Naive thymus-derived CD4-positive, alpha-beta T cell (primary cell): ENCODE measurements at regions not wholly inside any gene's neighbourhood (a gene's known extent, or its start where the extent isn't known, plus 50 kb on each side); places are given as distances from the start of the nearest gene placed in this dataset.

Experiments used
- ATAC-seq: fragments of 150-1000 bp; cut with Tn5 transposase; 2 replicates; pipeline ENCODE4 v1.10.0; 2021; ENCODE audit warnings: mild to moderate bottlenecking, moderate library complexity
- CTCF ChIA-PET: fragments of 350-600 bp; sonication (Branson Sonifier 250); formaldehyde crosslinking; loops from one replicate; lab custom pipeline; 2021; ENCODE audit warnings: antibody characterized with exemption; lab: Charles Lee
- POLR2A ChIA-PET: fragments of 350-600 bp; sonication (Branson Sonifier 250); formaldehyde crosslinking; loops from one replicate; lab custom pipeline; 2021; ENCODE audit warnings: antibody characterized with exemption, inconsistent platforms; lab: Charles Lee
- DNase-seq, 9 donors: peaks; one replicate each; pipeline versions ENCODE4 v3.0.0 to v3.0.0-alpha.2; 2020 to 2022; ENCODE audit warnings: mixed read lengths in 1 of 9
- H3K27ac ChIP-seq: one replicate; pipeline ENCODE4 v1.7.0; 2013; ENCODE audit warnings: mild to moderate bottlenecking, low read depth, low read length, moderate library complexity
- H3K27me3 ChIP-seq, 2 donors: one replicate each; pipeline ENCODE4 v1.7.0; 2013; ENCODE audit warnings: low read length in 2 of 2, mild to moderate bottlenecking in 2 of 2, moderate library complexity in 2 of 2; ENCODE audit not compliant: control insufficient read depth in 2 of 2, insufficient read depth in 2 of 2
- H3K36me3 ChIP-seq, 3 experiments: 1 replicate in 2 of 3; 2 replicates in 1 of 3; pipeline ENCODE4 v1.7.0; 2013; ENCODE audit warnings: low read length in 3 of 3, mild to moderate bottlenecking in 3 of 3, moderate library complexity in 1 of 3; ENCODE audit not compliant: insufficient read depth in 3 of 3, control insufficient read depth in 2 of 3
- H3K4me1 ChIP-seq, 2 donors: one replicate each; pipeline ENCODE4 v1.7.0; 2013; ENCODE audit warnings: low read length in 2 of 2, mild to moderate bottlenecking in 2 of 2, moderate library complexity in 1 of 2; ENCODE audit not compliant: control insufficient read depth in 2 of 2, insufficient read depth in 2 of 2
- H3K4me3 ChIP-seq: 2 replicates; pipeline ENCODE4 v1.7.0; 2013; ENCODE audit warnings: mild to moderate bottlenecking, low read length
- H3K9me3 ChIP-seq, 3 experiments: 1 replicate in 2 of 3; 2 replicates in 1 of 3; pipeline ENCODE4 v1.7.0; 2013; ENCODE audit warnings: low read length in 3 of 3; ENCODE audit not compliant: control insufficient read depth in 2 of 3
- H3K27ac Mint-ChIP-seq, 9 donors: one replicate each; pipeline ENCODE4 v1.8.0; 2020 to 2022; ENCODE audit warnings: mixed read lengths in 9 of 9, mild to moderate bottlenecking in 8 of 9, moderate library complexity in 5 of 9, inconsistent platforms in 2 of 9
- H3K27me3 Mint-ChIP-seq, 5 donors: one replicate each; pipeline ENCODE4 v1.8.0; 2021 to 2022; ENCODE audit warnings: mixed read lengths in 5 of 5, mild to moderate bottlenecking in 1 of 5
- H3K36me3 Mint-ChIP-seq, 5 donors: one replicate each; pipeline ENCODE4 v1.8.0; 2020 to 2022; ENCODE audit warnings: mixed read lengths in 5 of 5, mild to moderate bottlenecking in 3 of 5, inconsistent platforms in 1 of 5
- H3K4me1 Mint-ChIP-seq, 7 donors: one replicate each; pipeline ENCODE4 v1.8.0; 2020 to 2022; ENCODE audit warnings: mixed read lengths in 7 of 7, mild to moderate bottlenecking in 3 of 7, inconsistent platforms in 1 of 7
- H3K4me3 Mint-ChIP-seq, 10 donors: one replicate each; pipeline ENCODE4 v1.8.0; 2020 to 2022; ENCODE audit warnings: mild to moderate bottlenecking in 10 of 10, mixed read lengths in 10 of 10, moderate library complexity in 6 of 10, inconsistent platforms in 2 of 10
- H3K9me3 Mint-ChIP-seq, 11 donors: one replicate each; pipeline ENCODE4 v1.8.0; 2020 to 2022; ENCODE audit warnings: mixed read lengths in 11 of 11, mild to moderate bottlenecking in 4 of 11, inconsistent platforms in 1 of 11, moderate library complexity in 1 of 11
- intact Hi-C, 2 donors: fragments of 100-400 bp; cut with micrococcal nuclease; formaldehyde crosslinking; loops; one replicate each; pipeline ENCODE4 v1.15.1; 2023

- CTCF ChIA-PET = no interaction called here
- POLR2A ChIA-PET = no interaction called here
- Mint-ChIP-seq H3K36me3 (no peaks in the 10 kb centered on the region), H3K27ac (no peak overlapping the region), H3K4me3 (no peak overlapping the region), H3K4me1 (no peaks in the 10 kb centered on the region), H3K27me3 (peaks cover 2 to 39% (median 27%) of the 10 kb centered on the region in 5 donors), H3K9me3 (peaks cover 0 to 6% (median 0%) of the 10 kb centered on the region in 11 donors)
- Histone ChIP-seq H3K36me3 (no peaks in the 10 kb centered on the region), H3K9me3 (no peaks in the 10 kb centered on the region), H3K4me1 (no peaks in the 10 kb centered on the region), H3K27ac (no peak overlapping the region), H3K4me3 (no peak overlapping the region), H3K27me3 (no peaks in the 10 kb centered on the region)
- DNase-seq (no peak), ATAC-seq (no peak)
- intact Hi-C loops = no loop called here
Observed at GRCh38 chr3:137925080-137925479, 84.9 kb upstream of the CLDN18 start.

GRCh38 chr3:137926991-137927390 lies 83.0 kb upstream of the CLDN18 start:
- H3K27ac ChIP-seq = no peak overlapping the region
- intact Hi-C loops = no loop called here
- H3K36me3 ChIP-seq = no peaks in the 10 kb centered on the region
- DNase-seq (no peak), ATAC-seq (no peak)
- no peak overlapping the region for H3K4me3 Mint-ChIP-seq
- H3K27ac Mint-ChIP-seq = no peak overlapping the region
- H3K27me3 ChIP-seq = no peaks in the 10 kb centered on the region
- peaks cover 0 to 6% (median 0%) of the 10 kb centered on the region in 11 donors for H3K9me3 Mint-ChIP-seq
- ChIA-PET POLR2A (no interaction called here), CTCF (no interaction called here)
- H3K4me1 ChIP-seq = no peaks in the 10 kb centered on the region
- peaks cover 2 to 30% (median 23%) of the 10 kb centered on the region in 5 donors for H3K27me3 Mint-ChIP-seq
- no peaks in the 10 kb centered on the region for H3K36me3 Mint-ChIP-seq
- H3K4me3 ChIP-seq = no peak overlapping the region
- H3K9me3 ChIP-seq = no peaks in the 10 kb centered on the region
- H3K4me1 Mint-ChIP-seq = no peaks in the 10 kb centered on the region

GRCh38 chr3:137930976-137931375 lies 79.0 kb upstream of the CLDN18 start:
- no peaks in the 10 kb centered on the region for H3K9me3 ChIP-seq
- Mint-ChIP-seq H3K36me3 (no peaks in the 10 kb centered on the region), H3K4me3 (no peak overlapping the region), H3K9me3 (peaks cover 0 to 6% (median 0%) of the 10 kb centered on the region in 11 donors), H3K27me3 (peaks cover 2 to 26% (median 21%) of the 10 kb centered on the region in 5 donors), H3K4me1 (no peaks in the 10 kb centered on the region), H3K27ac (no peak overlapping the region)
- ChIA-PET CTCF (no interaction called here), POLR2A (no interaction called here)
- H3K4me1 ChIP-seq = no peaks in the 10 kb centered on the region
- H3K27ac ChIP-seq = no peak overlapping the region
- intact Hi-C loops = no loop called here
- no peaks in the 10 kb centered on the region for H3K27me3 ChIP-seq
- ATAC-seq (no peak), DNase-seq (no peak)
- no peak overlapping the region for H3K4me3 ChIP-seq
- no peaks in the 10 kb centered on the region for H3K36me3 ChIP-seq

- H3K36me3 ChIP-seq = no peaks in the 10 kb centered on the region
- Mint-ChIP-seq H3K4me1 (no peaks in the 10 kb centered on the region), H3K27ac (no peak overlapping the region), H3K9me3 (peaks cover 0 to 6% (median 0%) of the 10 kb centered on the region in 11 donors), H3K4me3 (no peak overlapping the region), H3K27me3 (peaks cover 0 to 26% (median 11%) of the 10 kb centered on the region in 5 donors), H3K36me3 (no peaks in the 10 kb centered on the region)
- no peak overlapping the region for H3K27ac ChIP-seq
- ChIA-PET CTCF (no interaction called here), POLR2A (no interaction called here)
- intact Hi-C loops = no loop called here
- ATAC-seq = no peak
- DNase-seq = no peak
- no peaks in the 10 kb centered on the region for H3K4me1 ChIP-seq
- no peaks in the 10 kb centered on the region for H3K9me3 ChIP-seq
- H3K4me3 ChIP-seq = no peak overlapping the region
- no peaks in the 10 kb centered on the region for H3K27me3 ChIP-seq
Observed at GRCh38 chr3:137938876-137939275, 71.1 kb upstream of the CLDN18 start.

- no peaks in the 10 kb centered on the region for H3K9me3 ChIP-seq
- no peak overlapping the region for H3K27ac ChIP-seq
- no peaks in the 10 kb centered on the region for H3K4me1 ChIP-seq
- no peaks in the 10 kb centered on the region for H3K27me3 ChIP-seq
- intact Hi-C loops = loop anchor here in 1 of 2 donors (10.0 kb wide), 1 partner anchor 1190 kb away; the partner anchor contains the start of gene STAG1
- H3K27ac Mint-ChIP-seq = no peak overlapping the region
- CTCF ChIA-PET = interaction anchor here (0.6 to 0.8 kb wide), 2 partner anchors 671 to 822 kb away, joined by 3 read pairs; no protein-coding TSS in a partner anchor
- H3K36me3 ChIP-seq = no peaks in the 10 kb centered on the region
- peaks cover 0 to 7% (median 5%) of the 10 kb centered on the region in 7 donors for H3K4me1 Mint-ChIP-seq
- no peak overlapping the region for H3K4me3 Mint-ChIP-seq
- no peak for DNase-seq
- POLR2A ChIA-PET = interaction anchor here (0.6 kb wide), 1 partner anchor 1198 kb away, joined by 3 read pairs; no protein-coding TSS in a partner anchor
- no peaks in the 10 kb centered on the region for H3K36me3 Mint-ChIP-seq
- ATAC-seq = no peak
- no peak overlapping the region for H3K4me3 ChIP-seq
- H3K27me3 Mint-ChIP-seq = peaks cover 0 to 9% (median 4%) of the 10 kb centered on the region in 5 donors
- H3K9me3 Mint-ChIP-seq = peaks cover 0 to 3% (median 0%) of the 10 kb centered on the region in 11 donors
Observed at GRCh38 chr3:137944593-137944992, 65.4 kb upstream of the CLDN18 start.

- H3K4me3 ChIP-seq = no peak overlapping the region
- peak; percentile 47 for ATAC-seq
Observed at GRCh38 chr3:137946356-137946973, 63.5 kb upstream of the CLDN18 start.

More at GRCh38 chr3:137946356-137946973, 63.5 kb upstream of the CLDN18 start:
- H3K27me3 ChIP-seq = no peaks in the 10 kb centered on the region
- Mint-ChIP-seq H3K4me3 (peak overlapping the region in 1 of 10 donors; percentile 40), H3K27ac (peak overlapping the region in 1 of 9 donors; percentile 28), H3K9me3 (peaks cover 0 to 3% (median 0%) of the 10 kb centered on the region in 11 donors), H3K4me1 (peaks cover 0 to 7% (median 5%) of the 10 kb centered on the region in 7 donors), H3K27me3 (peaks cover 0 to 5% (median 4%) of the 10 kb centered on the region in 5 donors), H3K36me3 (no peaks in the 10 kb centered on the region)
- no peaks in the 10 kb centered on the region for H3K9me3 ChIP-seq
- DNase-seq = peak in 8 of 9 donors; percentile 12 to 61 (median 52)
- POLR2A ChIA-PET = no interaction called here
- H3K4me1 ChIP-seq = no peaks in the 10 kb centered on the region
- H3K36me3 ChIP-seq = no peaks in the 10 kb centered on the region
- CTCF ChIA-PET = interaction anchor here (0.7 to 2.3 kb wide), 4 partner anchors 840 to 1877 kb away, joined by 3 to 10 read pairs (median 3); no protein-coding TSS in a partner anchor
- H3K27ac ChIP-seq = no peak overlapping the region
- intact Hi-C loops = loop anchor here (1.0 to 10.0 kb wide), 6 partner anchors 824 to 1876 kb away; partner anchors contain the start of gene STAG1 (in 1 of the 2)
